ENCODE measurements at regions not wholly inside any gene's neighbourhood (a gene's known extent, or its start where the extent isn't known, plus 50 kb on each side); places are given as distances from the start of the nearest gene placed in this dataset.

- peaks cover 8% of the 10 kb centered on the region for H3K9me3 ChIP-seq (ENCODE audit: control insufficient read depth, low read length)
- no peak overlapping the region for H3K4me3 ChIP-seq (ENCODE audit: low read length)
- H3K4me1 ChIP-seq (ENCODE audit: control insufficient read depth, insufficient read depth, low read length): peaks cover 10% of the 10 kb centered on the region
- H3K27me3 ChIP-seq (ENCODE audit: control insufficient read depth, insufficient read depth, low read length, poor library complexity, severe bottlenecking): no peaks in the 10 kb centered on the region
- no peak overlapping the region for H3K27ac ChIP-seq (ENCODE audit: low read depth, low read length)
- no peak for DNase-seq
- H3K36me3 ChIP-seq (ENCODE audit: control insufficient read depth, insufficient read depth, low read length): no peaks in the 10 kb centered on the region
- Mint-ChIP-seq H3K4me3 (no peak overlapping the region), H3K9me3 (peaks cover 5% of the 10 kb centered on the region), H3K27ac (no peak overlapping the region), H3K27me3 (ENCODE audit: insufficient read depth) (no peaks in the 10 kb centered on the region), H3K36me3 (ENCODE audit: low read depth) (no peaks in the 10 kb centered on the region), H3K4me1 (peaks cover 12% of the 10 kb centered on the region)
- TF ChIP-seq CTCF (conservative IDR thresholded peaks at IDR 0.05): no peak
- no peak overlapping the region for H3K9ac ChIP-seq (ENCODE audit: extremely low read depth, low read length, poor library complexity, severe bottlenecking)
Observed at GRCh38 chr18:51251625-51252024, 54.1 kb upstream of the MEX3C start.

GRCh38 chr18:51253476-51253875, 56.0 kb upstream of the MEX3C start:
- Histone ChIP-seq H3K4me3 (ENCODE audit: low read length) (no peak overlapping the region), H3K9me3 (ENCODE audit: control insufficient read depth, low read length) (peaks cover 8% of the 10 kb centered on the region), H3K36me3 (ENCODE audit: control insufficient read depth, insufficient read depth, low read length) (no peaks in the 10 kb centered on the region), H3K27ac (ENCODE audit: low read depth, low read length) (no peak overlapping the region), H3K9ac (ENCODE audit: extremely low read depth, low read length, poor library complexity, severe bottlenecking) (no peak overlapping the region), H3K4me1 (ENCODE audit: control insufficient read depth, insufficient read depth, low read length) (peaks cover 10% of the 10 kb centered on the region), H3K27me3 (ENCODE audit: control insufficient read depth, insufficient read depth, low read length, poor library complexity, severe bottlenecking) (no peaks in the 10 kb centered on the region)
- no peak overlapping the region for H3K4me3 Mint-ChIP-seq
- no peak for DNase-seq
- H3K9me3 Mint-ChIP-seq: peaks cover 5% of the 10 kb centered on the region
- H3K27me3 Mint-ChIP-seq (ENCODE audit: insufficient read depth): no peaks in the 10 kb centered on the region
- H3K36me3 Mint-ChIP-seq (ENCODE audit: low read depth): no peaks in the 10 kb centered on the region
- WGBS, 2 experiments (ENCODE audit: insufficient coverage in 1 of 2, insufficient read length in 1 of 2): 95 to 96% methylated on average over 4 of the region's 4 CpGs
- peaks cover 12% of the 10 kb centered on the region for H3K4me1 Mint-ChIP-seq
- TF ChIP-seq CTCF (conservative IDR thresholded peaks at IDR 0.05): no peak
- no peak overlapping the region for H3K27ac Mint-ChIP-seq

- Histone ChIP-seq H3K27ac (ENCODE audit: low read depth, low read length) (no peak overlapping the region), H3K36me3 (ENCODE audit: control insufficient read depth, insufficient read depth, low read length) (no peaks in the 10 kb centered on the region), H3K4me1 (ENCODE audit: control insufficient read depth, insufficient read depth, low read length) (peaks cover 4% of the 10 kb centered on the region), H3K9ac (ENCODE audit: extremely low read depth, low read length, poor library complexity, severe bottlenecking) (no peak overlapping the region), H3K9me3 (ENCODE audit: control insufficient read depth, low read length) (no peaks in the 10 kb centered on the region), H3K27me3 (ENCODE audit: control insufficient read depth, insufficient read depth, low read length, poor library complexity, severe bottlenecking) (no peaks in the 10 kb centered on the region), H3K4me3 (ENCODE audit: low read length) (no peak overlapping the region)
- DNase-seq: no peak
- 80 to 94% methylated on average over 1 to 2 of the region's 3 CpGs for WGBS, 2 experiments (ENCODE audit: insufficient coverage in 1 of 2, insufficient read length in 1 of 2)
- TF ChIP-seq CTCF (conservative IDR thresholded peaks at IDR 0.05): no peak
- Mint-ChIP-seq H3K4me1 (peaks cover 4% of the 10 kb centered on the region), H3K4me3 (no peak overlapping the region), H3K27me3 (ENCODE audit: insufficient read depth) (no peaks in the 10 kb centered on the region), H3K27ac (no peak overlapping the region), H3K36me3 (ENCODE audit: low read depth) (no peaks in the 10 kb centered on the region), H3K9me3 (no peaks in the 10 kb centered on the region)
Observed at GRCh38 chr18:51255693-51256092, 58.2 kb upstream of the MEX3C start.
